ENCODE measurements at regions not wholly inside any gene's neighbourhood (a gene's known extent, or its start where the extent isn't known, plus 50 kb on each side); places are given as distances from the start of the nearest gene placed in this dataset.
"Not testable (repeated sequence)": the region's sequence is repeated elsewhere in the genome, so short reads cannot be mapped to it uniquely, and the experiment has no call there.

DNA sequence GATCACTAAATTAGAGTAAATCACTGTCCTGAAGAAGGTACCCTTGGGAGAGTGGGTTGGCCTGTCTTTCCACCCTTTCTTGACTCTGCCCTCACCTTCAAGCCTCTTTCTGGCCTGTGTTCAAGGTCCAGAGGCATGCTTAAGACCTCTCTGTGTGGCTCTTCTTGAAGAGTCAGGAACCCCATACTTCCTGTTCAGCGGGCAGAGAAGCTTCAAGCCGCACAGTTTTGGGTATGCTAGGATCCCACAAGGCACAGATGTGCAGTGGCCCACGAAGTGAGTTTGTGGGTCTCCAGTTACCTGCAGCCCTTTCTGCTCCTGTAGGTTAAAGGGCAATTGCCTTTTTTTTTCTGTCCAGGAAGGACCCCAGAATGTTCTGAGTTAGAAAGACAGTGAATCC, 185.4 kb downstream of the FAM72C start:
- not testable (repeated sequence) for TF ChIP-seq FOXM1 (IDR thresholded peaks at IDR 0.05; ENCODE audit: borderline replicate concordance); FOXK2 (IDR thresholded peaks at IDR 0.05); LEF1 (IDR thresholded peaks at IDR 0.05; ENCODE audit: borderline replicate concordance); TARDBP (IDR thresholded peaks at IDR 0.05); BHLHE40 (IDR thresholded peaks at IDR 0.05; ENCODE audit: borderline replicate concordance)
